Endothelial cell of umbilical vein (primary cell): ENCODE measurements at regions not wholly inside any gene's neighbourhood (a gene's known extent, or its start where the extent isn't known, plus 50 kb on each side); places are given as distances from the start of the nearest gene placed in this dataset.

Source experiments
- BruUV-seq: library from RNA; stranded (reverse); fragments of 400-500 nt; replicated peaks from 2 replicates; lab custom pipeline; 2021; lab: Mats Ljungman, UMichigan
- CTCF ChIA-PET: fragments of 300-600, 350-600 bp; sonication (Branson Sonifier 250); formaldehyde crosslinking; loops from one replicate; lab custom pipeline; 2021; ENCODE audit warnings: antibody characterized with exemption, inconsistent platforms; lab: Charles Lee
- POLR2A ChIA-PET: fragments of 300-600, 350-600 bp; sonication (Branson Sonifier 250); formaldehyde crosslinking; loops from one replicate; lab custom pipeline; 2021; ENCODE audit warnings: antibody characterized with exemption, inconsistent platforms; lab: Charles Lee
- DNase-seq: peaks from one replicate; pipeline ENCODE4 v3.0.0-alpha.2; 2011; ENCODE audit warnings: low read depth, low spot score
- FAIRE-seq: peaks from 2 replicates; lab custom pipeline; 2011; peaks lifted over from hg19 to GRCh38; lab: Jason Lieb, UNC
- H2AFZ ChIP-seq: 2 replicates; pipeline ENCODE4 v1.6.0; 2012; ENCODE audit warnings: low read depth, low read length, control low read depth, inconsistent platforms
- H3K27ac ChIP-seq: 2 replicates; pipeline ENCODE4 v1.5.1; 2011; ENCODE audit warnings: low read depth, mild to moderate bottlenecking, control low read depth, low read length, moderate library complexity; ENCODE audit not compliant: insufficient read depth
- H3K27me3 ChIP-seq, 2 experiments: 2 replicates each; pipeline versions ENCODE4 v1.6.0 to v1.6.1; 2011; ENCODE audit warnings: low read length in 2 of 2, mixed read lengths in 1 of 2; ENCODE audit not compliant: control insufficient read depth in 2 of 2, insufficient read depth in 2 of 2
- H3K36me3 ChIP-seq, 2 experiments: 2 replicates in 1 of 2; 3 replicates in 1 of 2; pipeline ENCODE4 v1.5.1; 2011; ENCODE audit warnings: low read length in 2 of 2, mild to moderate bottlenecking in 1 of 2, moderate library complexity in 1 of 2; ENCODE audit not compliant: control insufficient read depth in 2 of 2, insufficient read depth in 2 of 2; ENCODE audit errors: extremely low read depth in 1 of 2
- H3K4me1 ChIP-seq: 3 replicates; pipeline ENCODE4 v1.5.1; 2011; ENCODE audit warnings: mild to moderate bottlenecking, low read length; ENCODE audit not compliant: control insufficient read depth, insufficient read depth; ENCODE audit errors: extremely low read depth
- H3K4me2 ChIP-seq: 2 replicates; pipeline ENCODE4 v1.6.1; 2011; ENCODE audit warnings: low read length, control low read depth, mixed read lengths; ENCODE audit not compliant: insufficient read depth
- H3K4me3 ChIP-seq, 3 experiments: fragments of 200-600 bp in 1 of 3; sonication (generic), shearing (Covaris generic) in 1 of 3; replicated peaks in 1 of 3; 2 replicates each; pipeline ENCODE4 v1.5.1; 2011 to 2016; ENCODE audit warnings: control low read depth in 3 of 3, low read length in 3 of 3, mild to moderate bottlenecking in 2 of 3, inconsistent platforms in 1 of 3, low read depth in 1 of 3, moderate library complexity in 1 of 3; ENCODE audit not compliant: insufficient read depth in 1 of 3
- H3K79me2 ChIP-seq: 2 replicates; pipeline ENCODE4 v1.6.0; 2012; ENCODE audit warnings: low read length, inconsistent platforms; ENCODE audit not compliant: control insufficient read depth, insufficient read depth
- H3K9ac ChIP-seq: replicated peaks from 2 replicates; pipeline ENCODE3; 2011; ENCODE audit warnings: low read length, control low read depth; ENCODE audit not compliant: insufficient read depth; ENCODE audit errors: extremely low read depth
- H3K9me1 ChIP-seq: replicated peaks from 3 replicates; pipeline ENCODE4 v1.6.0; 2011; ENCODE audit warnings: mild to moderate bottlenecking, low read length; ENCODE audit not compliant: control insufficient read depth, insufficient read depth; ENCODE audit errors: extremely low read depth
- H3K9me3 ChIP-seq: replicated peaks from 2 replicates; pipeline ENCODE4 v1.5.1; 2012; ENCODE audit warnings: low read length, inconsistent platforms; ENCODE audit not compliant: control insufficient read depth, insufficient read depth
- H4K20me1 ChIP-seq: replicated peaks from 2 replicates; pipeline ENCODE3; 2011; ENCODE audit warnings: mild to moderate bottlenecking, low read length; ENCODE audit not compliant: control insufficient read depth, insufficient read depth; ENCODE audit errors: extremely low read depth
- EZH2 ChIP-seq: IDR thresholded peaks from 2 replicates; pipeline ENCODE4 v1.6.1; 2012; ENCODE audit warnings: borderline replicate concordance, low read depth, mild to moderate bottlenecking, moderate library complexity, low read length, inconsistent platforms; ENCODE audit not compliant: severe bottlenecking
- FOS ChIP-seq: IDR thresholded peaks from 2 replicates; pipeline ENCODE4 v1.6.1; 2011; ENCODE audit warnings: mild to moderate bottlenecking, low read length, moderate library complexity, borderline replicate concordance; ENCODE audit not compliant: insufficient read depth
- GATA2 ChIP-seq: IDR thresholded peaks from 2 replicates; pipeline ENCODE4 v1.7.0; 2011; ENCODE audit warnings: low read depth, mild to moderate bottlenecking, moderate library complexity, mixed read lengths, low read length; ENCODE audit not compliant: insufficient read length, insufficient read depth
- JUN ChIP-seq: IDR thresholded peaks from 2 replicates; pipeline ENCODE4 v1.6.1; 2011; ENCODE audit warnings: borderline replicate concordance, low read depth; ENCODE audit not compliant: insufficient read length, insufficient read depth
- MAX ChIP-seq: IDR thresholded peaks from 2 replicates; pipeline ENCODE4 v1.6.1; 2011; ENCODE audit not compliant: insufficient read depth, insufficient read length
- MYC ChIP-seq: IDR thresholded peaks from one replicate; pipeline ENCODE4 v1.6.1; 2011; ENCODE audit warnings: mild to moderate bottlenecking, low read depth, low read length
- POLR2A ChIP-seq: IDR thresholded peaks from 2 replicates; pipeline ENCODE4 v1.6.1; 2012; ENCODE audit warnings: low read depth, mild to moderate bottlenecking, control low read depth, low read length
- POLR2AphosphoS5 ChIP-seq: IDR thresholded peaks from 2 replicates; pipeline ENCODE4 v1.6.1; 2012; ENCODE audit warnings: low read depth, mild to moderate bottlenecking, control low read depth, low read length, moderate library complexity; ENCODE audit not compliant: insufficient read depth
- dilution Hi-C: fragments of 300-500 bp; cut with MboI; formaldehyde crosslinking; loops from one replicate; pipeline ENCODE4 v1.15.0; 2019; ENCODE audit warnings: low sequenced_read_pairs; ENCODE audit not compliant: extremely low pct_ligation_motif_present
- intact Hi-C: fragments of 100-400 bp; cut with micrococcal nuclease; formaldehyde crosslinking; loops from one replicate; pipeline ENCODE4 v1.10.0; 2022
- TF ChIP-seq, protein P1 (sequence below), 2 donors: IDR thresholded peaks; 1 replicate in 1 of 2; 2 replicates in 1 of 2; pipeline ENCODE4 v1.5.1; 2011; ENCODE audit warnings: low read length in 2 of 2, mild to moderate bottlenecking in 2 of 2, moderate library complexity in 2 of 2, control low read depth in 1 of 2, inconsistent platforms in 1 of 2, low read depth in 1 of 2; ENCODE audit not compliant: insufficient read depth in 1 of 2; ENCODE audit errors: extremely low read depth in 1 of 2

- Histone ChIP-seq H3K9ac (no peak overlapping the region), H3K4me3 (no peak overlapping the region), H2AFZ (peak overlapping the region; percentile 15), H3K4me1 (no peaks in the 10 kb centered on the region), H3K27ac (no peak overlapping the region), H3K9me1 (no peaks in the 10 kb centered on the region), H3K36me3 (no peaks in the 10 kb centered on the region), H3K27me3 (no peaks in the 10 kb centered on the region), H4K20me1 (no peaks in the 10 kb centered on the region), H3K4me2 (no peak overlapping the region), H3K9me3 (no peaks in the 10 kb centered on the region), H3K79me2 (no peaks in the 10 kb centered on the region)
- dilution Hi-C loops (no loop called here), intact Hi-C loops (no loop called here)
- CTCF ChIA-PET: interaction anchor here (1.2 to 2.0 kb wide), 4 partner anchors 10 to 61 kb away, joined by 3 to 7 read pairs (median 6); no protein-coding TSS in a partner anchor
- POLR2A ChIA-PET: no interaction called here
- DNase-seq: peak; percentile 36
- TF ChIP-seq, protein P1, sequence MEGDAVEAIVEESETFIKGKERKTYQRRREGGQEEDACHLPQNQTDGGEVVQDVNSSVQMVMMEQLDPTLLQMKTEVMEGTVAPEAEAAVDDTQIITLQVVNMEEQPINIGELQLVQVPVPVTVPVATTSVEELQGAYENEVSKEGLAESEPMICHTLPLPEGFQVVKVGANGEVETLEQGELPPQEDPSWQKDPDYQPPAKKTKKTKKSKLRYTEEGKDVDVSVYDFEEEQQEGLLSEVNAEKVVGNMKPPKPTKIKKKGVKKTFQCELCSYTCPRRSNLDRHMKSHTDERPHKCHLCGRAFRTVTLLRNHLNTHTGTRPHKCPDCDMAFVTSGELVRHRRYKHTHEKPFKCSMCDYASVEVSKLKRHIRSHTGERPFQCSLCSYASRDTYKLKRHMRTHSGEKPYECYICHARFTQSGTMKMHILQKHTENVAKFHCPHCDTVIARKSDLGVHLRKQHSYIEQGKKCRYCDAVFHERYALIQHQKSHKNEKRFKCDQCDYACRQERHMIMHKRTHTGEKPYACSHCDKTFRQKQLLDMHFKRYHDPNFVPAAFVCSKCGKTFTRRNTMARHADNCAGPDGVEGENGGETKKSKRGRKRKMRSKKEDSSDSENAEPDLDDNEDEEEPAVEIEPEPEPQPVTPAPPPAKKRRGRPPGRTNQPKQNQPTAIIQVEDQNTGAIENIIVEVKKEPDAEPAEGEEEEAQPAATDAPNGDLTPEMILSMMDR (IDR thresholded peaks at IDR 0.05; ENCODE audit: extremely low read depth in 1 of 2, insufficient read depth in 1 of 2, low read depth in 1 of 2, low read length in 2 of 2): no peak
- TF ChIP-seq FOS (no peak), POLR2AphosphoS5 (no peak), EZH2 (no peak), MYC (no peak), POLR2A (no peak), JUN (no peak), MAX (no peak), GATA2 (no peak)
- FAIRE-seq: peak; percentile 50
- BruUV-seq: no TSS peak
Observed at GRCh38 chr4:87912164-87913004, 63.1 kb upstream of the SPP1 start.
